Omental fat pad (tissue), 3 donors: ENCODE measurements at regions not wholly inside any gene's neighbourhood (a gene's known extent, or its start where the extent isn't known, plus 50 kb on each side); places are given as distances from the start of the nearest gene placed in this dataset.

ENCODE experiments used
- ATAC-seq: fragments of 150-250 bp; one replicate; pipeline ENCODE4 v1.9.1; 2016; ENCODE audit warnings: mild to moderate bottlenecking, moderate library complexity; ENCODE audit not compliant: low FRiP score
- DNase-seq: peaks from one replicate; pipeline ENCODE4 v3.0.0-alpha.2; 2019; ENCODE audit warnings: low spot score
- TF ChIP-seq, protein P1 (sequence below), 3 donors: fragments of 450-650 bp; IDR thresholded peaks; one replicate each; pipeline ENCODE4 v1.5.1; 2016 to 2017; ENCODE audit warnings: antibody characterized with exemption in 3 of 3, mild to moderate bottlenecking in 3 of 3, moderate library complexity in 2 of 3

DNA sequence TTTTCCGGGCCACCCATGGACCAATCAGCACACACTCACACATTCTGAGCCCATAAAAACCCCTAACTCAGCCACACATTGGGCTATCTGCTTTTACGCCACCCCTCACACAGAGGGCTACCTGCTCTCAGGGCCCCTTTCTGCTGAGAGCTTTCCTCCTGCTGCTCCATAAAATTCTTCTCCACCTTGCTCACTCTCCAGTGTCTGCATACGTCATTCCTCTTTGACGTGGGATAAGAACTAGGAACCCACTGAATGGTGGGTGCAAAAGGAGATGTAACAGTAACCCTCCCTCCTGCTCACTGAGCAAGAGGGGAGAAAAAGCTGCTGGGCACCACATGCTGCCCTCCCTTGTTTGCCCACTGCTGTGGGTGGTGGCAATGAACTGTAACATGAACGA, 596.7 kb upstream of the TMEM132C start:
- ATAC-seq (no peak), DNase-seq (no peak)

DNA sequence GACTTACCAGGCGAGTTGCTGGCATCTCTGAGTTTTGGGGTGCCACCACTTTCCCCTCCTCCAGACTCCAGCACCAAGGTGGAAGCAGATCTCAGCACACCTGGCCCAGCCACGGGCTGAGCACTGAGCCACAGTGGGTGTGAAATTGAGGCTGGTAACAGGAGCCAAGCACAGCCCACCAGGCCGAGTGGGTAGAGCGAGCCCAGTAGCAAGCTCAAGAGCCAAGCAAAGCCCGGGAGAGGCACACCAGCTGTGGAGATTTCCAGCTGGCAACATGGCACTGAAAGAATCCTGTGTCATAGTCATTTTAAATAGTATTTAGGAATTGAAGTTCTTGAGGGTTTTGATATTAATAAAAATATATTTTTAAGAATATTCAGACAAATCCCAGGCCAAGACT, 596.2 kb upstream of the TMEM132C start:
- ATAC-seq (no peak), DNase-seq (no peak)
- TF ChIP-seq, protein P1, sequence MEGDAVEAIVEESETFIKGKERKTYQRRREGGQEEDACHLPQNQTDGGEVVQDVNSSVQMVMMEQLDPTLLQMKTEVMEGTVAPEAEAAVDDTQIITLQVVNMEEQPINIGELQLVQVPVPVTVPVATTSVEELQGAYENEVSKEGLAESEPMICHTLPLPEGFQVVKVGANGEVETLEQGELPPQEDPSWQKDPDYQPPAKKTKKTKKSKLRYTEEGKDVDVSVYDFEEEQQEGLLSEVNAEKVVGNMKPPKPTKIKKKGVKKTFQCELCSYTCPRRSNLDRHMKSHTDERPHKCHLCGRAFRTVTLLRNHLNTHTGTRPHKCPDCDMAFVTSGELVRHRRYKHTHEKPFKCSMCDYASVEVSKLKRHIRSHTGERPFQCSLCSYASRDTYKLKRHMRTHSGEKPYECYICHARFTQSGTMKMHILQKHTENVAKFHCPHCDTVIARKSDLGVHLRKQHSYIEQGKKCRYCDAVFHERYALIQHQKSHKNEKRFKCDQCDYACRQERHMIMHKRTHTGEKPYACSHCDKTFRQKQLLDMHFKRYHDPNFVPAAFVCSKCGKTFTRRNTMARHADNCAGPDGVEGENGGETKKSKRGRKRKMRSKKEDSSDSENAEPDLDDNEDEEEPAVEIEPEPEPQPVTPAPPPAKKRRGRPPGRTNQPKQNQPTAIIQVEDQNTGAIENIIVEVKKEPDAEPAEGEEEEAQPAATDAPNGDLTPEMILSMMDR (IDR thresholded peaks at IDR 0.05), result no peak

More for the DNA sequence above, 596.7 kb upstream of the TMEM132C start:
- TF ChIP-seq, protein P1 (IDR thresholded peaks at IDR 0.05), result no peak

DNA sequence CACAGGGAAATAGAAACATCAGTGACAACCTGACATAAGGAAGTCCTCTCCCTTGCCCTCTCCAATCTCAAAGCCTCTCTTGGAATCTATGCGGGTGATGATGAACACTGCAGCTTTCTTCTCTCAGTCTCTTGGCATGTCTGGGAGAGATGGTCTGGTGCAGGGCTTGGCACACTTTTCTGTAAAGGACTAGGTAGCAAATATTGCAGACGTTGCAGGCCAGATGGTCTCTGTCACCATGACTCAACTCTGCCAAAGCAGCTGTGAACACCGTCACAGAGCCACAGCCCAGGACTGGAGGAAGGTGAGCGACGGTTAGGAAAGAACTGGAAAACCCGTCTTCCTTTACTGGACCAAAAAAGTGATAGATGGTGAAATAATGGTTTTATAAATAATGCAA, 591.0 kb upstream of the TMEM132C start:
- ATAC-seq (no peak), DNase-seq (no peak)
- TF ChIP-seq, protein P1 (IDR thresholded peaks at IDR 0.05), result no peak

DNA sequence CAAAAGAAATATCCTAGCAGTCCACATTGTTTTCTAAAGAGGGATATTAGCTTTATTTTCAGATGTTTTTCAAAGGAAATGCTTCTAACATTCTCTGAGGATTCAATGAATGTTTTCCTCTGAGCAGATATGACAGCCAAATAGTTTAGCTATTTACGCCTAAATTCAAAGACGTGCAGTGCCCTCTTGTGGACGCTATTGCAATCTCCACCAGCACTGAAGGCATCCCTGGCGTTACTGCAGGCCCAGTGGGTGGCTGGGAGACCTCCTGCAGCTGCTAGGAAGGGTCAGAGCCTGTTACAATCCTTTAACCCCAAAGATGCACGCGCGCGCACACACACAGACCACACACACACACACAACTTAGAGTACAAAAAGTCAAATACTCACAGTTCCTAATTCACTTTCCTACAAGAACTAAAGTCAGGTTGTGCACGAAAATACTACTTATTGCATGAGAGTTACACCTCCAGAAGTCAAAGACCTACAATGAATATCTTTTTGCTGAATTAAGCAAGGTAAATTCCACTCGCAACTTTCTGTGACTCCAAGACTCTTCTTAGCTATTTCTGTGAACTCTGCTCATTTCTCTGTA, 589.3 kb upstream of the TMEM132C start:
- peak; percentile 54 for DNase-seq
- TF ChIP-seq, protein P1 (IDR thresholded peaks at IDR 0.05), result peak in 1 of 3 donors; percentile 52
- peak; percentile 59 for ATAC-seq

DNA sequence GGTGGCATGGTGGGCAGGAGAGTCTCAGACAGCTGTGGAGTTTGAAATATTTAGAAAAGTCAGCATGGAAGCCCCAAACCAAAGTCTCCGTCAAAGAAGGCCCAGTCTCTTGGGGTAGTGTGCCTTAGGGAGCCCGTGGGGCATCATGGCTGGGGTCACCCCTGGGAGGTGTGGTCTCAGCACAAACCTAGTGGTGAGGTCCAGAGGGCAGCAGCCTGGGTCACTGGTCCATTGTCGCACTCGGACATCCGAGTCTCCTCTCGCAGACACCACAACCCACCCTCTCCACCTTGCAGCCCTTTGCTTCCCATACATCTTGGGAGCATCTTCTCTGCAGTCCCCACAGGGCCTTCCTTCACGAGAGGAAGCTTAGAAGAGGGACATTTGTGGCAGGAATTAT, 588.0 kb upstream of the TMEM132C start:
- TF ChIP-seq, protein P1 (IDR thresholded peaks at IDR 0.05), result no peak
- ATAC-seq, result no peak
- DNase-seq, result no peak

DNA sequence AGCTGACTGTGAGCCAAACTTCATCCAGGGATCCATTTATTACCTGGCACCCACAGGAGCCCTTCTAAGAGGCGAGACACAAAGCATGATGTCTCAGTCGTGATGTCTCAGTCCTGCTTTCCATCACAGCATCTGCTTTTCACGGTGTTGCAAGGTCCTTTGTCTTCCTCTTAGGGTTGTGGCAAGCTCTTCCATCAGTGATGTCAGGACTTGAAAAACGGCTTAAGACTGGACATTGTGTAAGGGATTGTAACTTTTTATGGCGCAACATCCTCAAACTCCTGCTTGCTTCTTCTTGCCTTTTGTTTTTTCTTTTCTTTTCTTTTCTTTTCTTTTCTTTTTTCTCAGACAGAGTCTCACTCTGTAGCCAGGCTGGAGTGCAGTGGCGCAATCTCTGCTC, 586.5 kb upstream of the TMEM132C start:
- TF ChIP-seq, protein P1 (IDR thresholded peaks at IDR 0.05), result no peak
- ATAC-seq, result no peak
- DNase-seq, result no peak

DNA sequence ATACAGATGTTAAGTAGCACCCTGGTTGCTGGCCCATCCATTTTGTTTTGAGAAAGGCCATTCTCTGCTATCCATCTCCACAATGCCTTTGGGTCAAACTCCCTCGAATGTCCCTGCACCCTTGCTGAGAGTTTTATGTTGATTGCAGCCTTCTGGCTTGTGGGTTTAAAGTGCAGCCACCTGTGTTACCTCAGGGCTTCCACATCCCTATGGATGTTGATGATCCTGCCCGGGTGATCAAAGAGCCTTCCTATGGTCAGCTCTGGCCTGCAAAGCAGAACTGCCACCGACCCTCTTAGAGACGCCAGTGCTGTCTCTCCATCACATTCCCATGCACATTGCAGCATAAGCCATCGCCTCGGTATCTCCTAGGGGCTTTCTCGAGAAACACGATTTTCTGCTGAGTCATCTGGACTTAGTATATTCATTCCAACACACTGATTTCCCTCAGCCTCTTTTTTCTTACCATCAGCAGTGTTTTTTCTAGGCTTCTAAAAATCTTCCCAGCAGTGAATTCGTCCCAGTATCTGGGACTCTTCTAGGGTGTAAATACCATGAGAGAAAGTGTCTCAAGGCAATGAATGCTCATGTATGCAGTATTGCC, 585.7 kb upstream of the TMEM132C start:
- TF ChIP-seq, protein P1 (IDR thresholded peaks at IDR 0.05), result no peak
- no peak for ATAC-seq
- DNase-seq, result no peak
